HG02642 (cell line): ENCODE measurements at regions not wholly inside any gene's neighbourhood (a gene's known extent, or its start where the extent isn't known, plus 50 kb on each side); places are given as distances from the start of the nearest gene placed in this dataset.

ENCODE experiments used
- ATAC-seq: cut with Tn5 transposase; IDR thresholded peaks from one replicate; pipeline ENCODE4 v1.9.1; 2021; ENCODE audit warnings: mild to moderate bottlenecking; ENCODE audit not compliant: unreplicated experiment, poor library complexity

GRCh38 chr10:126781450-126782216 is 111.1 kb upstream of the C10orf90 start:
- no peak for ATAC-seq

- ATAC-seq, result no peak
Observed at GRCh38 chr10:126783806-126784557, 113.5 kb upstream of the C10orf90 start.

- ATAC-seq, result no peak
Observed at GRCh38 chr10:126787201-126787600, 116.7 kb upstream of the C10orf90 start.

- no peak for ATAC-seq
Observed at GRCh38 chr10:126795318-126795717, 109.9 kb upstream of the DOCK1 start.

GRCh38 chr10:126798649-126799048 is 106.6 kb upstream of the DOCK1 start:
- ATAC-seq, result no peak

- ATAC-seq, result no peak
Observed at GRCh38 chr10:126803394-126803793, 101.8 kb upstream of the DOCK1 start.

GRCh38 chr10:126804396-126804795 is 100.8 kb upstream of the DOCK1 start:
- ATAC-seq, result no peak

- no peak for ATAC-seq
Observed at GRCh38 chr10:126806498-126806897, 98.7 kb upstream of the DOCK1 start.

- ATAC-seq, result no peak
Observed at GRCh38 chr10:126806991-126807702, 98.1 kb upstream of the DOCK1 start.

- no peak for ATAC-seq
Observed at GRCh38 chr10:126808103-126808502, 97.1 kb upstream of the DOCK1 start.

GRCh38 chr10:126813432-126813831 is 91.8 kb upstream of the DOCK1 start:
- ATAC-seq, result no peak

- no peak for ATAC-seq
Observed at GRCh38 chr10:126833542-126833941, 71.7 kb upstream of the DOCK1 start.

GRCh38 chr10:126836009-126836408 is 69.2 kb upstream of the DOCK1 start:
- no peak for ATAC-seq

- no peak for ATAC-seq
Observed at GRCh38 chr10:126838316-126838715, 66.9 kb upstream of the DOCK1 start.

- ATAC-seq, result no peak
Observed at GRCh38 chr10:126839094-126839761, 66.0 kb upstream of the DOCK1 start.

- ATAC-seq, result no peak
Observed at GRCh38 chr10:126840576-126841135, 64.6 kb upstream of the DOCK1 start.

- ATAC-seq, result no peak
Observed at GRCh38 chr10:126841341-126841895, 63.8 kb upstream of the DOCK1 start.

GRCh38 chr10:126842356-126842755 is 62.9 kb upstream of the DOCK1 start:
- no peak for ATAC-seq

GRCh38 chr10:126842836-126843235 is 62.4 kb upstream of the DOCK1 start:
- no peak for ATAC-seq
